HG03095 (cell line): ENCODE measurements at regions not wholly inside any gene's neighbourhood (a gene's known extent, or its start where the extent isn't known, plus 50 kb on each side); places are given as distances from the start of the nearest gene placed in this dataset.
"Not testable (repeated sequence)": the region's sequence is repeated elsewhere in the genome, so short reads cannot be mapped to it uniquely, and the experiment has no call there.

Experiments used
- ATAC-seq: cut with Tn5 transposase; IDR thresholded peaks from one replicate; pipeline ENCODE4 v1.9.1; 2021; ENCODE audit warnings: moderate library complexity; ENCODE audit not compliant: unreplicated experiment

DNA sequence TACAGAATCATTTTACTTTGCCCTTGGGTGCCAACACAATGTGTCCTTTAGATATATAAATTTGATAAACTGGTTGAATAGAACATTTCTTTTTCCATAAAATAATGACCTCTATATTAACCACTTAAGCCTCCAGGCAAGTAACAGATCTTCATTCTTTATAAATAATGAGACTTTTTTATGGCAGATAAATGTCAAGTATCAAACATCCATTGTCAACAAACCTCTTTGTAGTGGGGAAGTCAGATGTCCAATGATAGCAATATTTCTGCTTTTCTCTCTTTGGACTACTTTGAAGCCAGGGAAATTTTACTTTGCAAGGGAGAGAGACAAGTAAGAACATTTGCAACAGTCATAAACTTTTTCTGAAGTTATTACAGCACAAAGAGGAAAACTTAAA lies 841.2 kb downstream of the CDH8 start:
- no peak for ATAC-seq

- no peak for ATAC-seq
Observed at GRCh38 chr16:61194573-61194972, 841.7 kb downstream of the CDH8 start.

GRCh38 chr16:61182391-61182790 lies 853.8 kb downstream of the CDH8 start:
- no peak for ATAC-seq

- ATAC-seq = no peak
Observed at GRCh38 chr16:61181982-61182381, 854.3 kb downstream of the CDH8 start.

GRCh38 chr16:61179561-61179960 lies 856.7 kb downstream of the CDH8 start:
- ATAC-seq = no peak

- no peak for ATAC-seq
Observed at GRCh38 chr16:61165797-61166196, 870.4 kb downstream of the CDH8 start.

GRCh38 chr16:61150351-61150750 lies 885.9 kb downstream of the CDH8 start:
- no peak for ATAC-seq

DNA sequence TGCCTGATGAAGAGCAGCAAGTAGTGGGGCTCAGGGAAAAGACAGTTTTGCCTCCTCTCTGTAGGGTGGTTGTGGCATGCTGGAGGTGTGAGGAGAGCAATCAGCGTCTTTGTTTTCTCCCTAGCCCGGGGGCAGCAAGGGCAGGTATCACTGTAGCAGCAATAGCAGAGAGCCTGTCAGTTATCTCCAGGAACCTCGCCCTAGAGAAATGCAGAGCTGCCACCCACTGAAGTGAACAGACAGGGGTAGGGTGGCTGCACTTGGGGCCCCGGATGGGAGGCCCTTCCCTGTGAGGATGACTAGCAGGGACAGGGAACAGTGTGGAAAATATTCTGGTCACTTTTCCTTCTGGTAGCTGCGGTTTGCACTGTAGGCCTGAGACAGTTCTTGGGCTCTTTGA lies 886.5 kb downstream of the CDH8 start:
- ATAC-seq = no peak

GRCh38 chr16:61148930-61149329 lies 887.3 kb downstream of the CDH8 start:
- ATAC-seq = no peak

- no peak for ATAC-seq
Observed at GRCh38 chr16:61146429-61146828, 889.8 kb downstream of the CDH8 start.

- ATAC-seq = no peak
Observed at GRCh38 chr16:61131447-61131846, 904.8 kb downstream of the CDH8 start.

DNA sequence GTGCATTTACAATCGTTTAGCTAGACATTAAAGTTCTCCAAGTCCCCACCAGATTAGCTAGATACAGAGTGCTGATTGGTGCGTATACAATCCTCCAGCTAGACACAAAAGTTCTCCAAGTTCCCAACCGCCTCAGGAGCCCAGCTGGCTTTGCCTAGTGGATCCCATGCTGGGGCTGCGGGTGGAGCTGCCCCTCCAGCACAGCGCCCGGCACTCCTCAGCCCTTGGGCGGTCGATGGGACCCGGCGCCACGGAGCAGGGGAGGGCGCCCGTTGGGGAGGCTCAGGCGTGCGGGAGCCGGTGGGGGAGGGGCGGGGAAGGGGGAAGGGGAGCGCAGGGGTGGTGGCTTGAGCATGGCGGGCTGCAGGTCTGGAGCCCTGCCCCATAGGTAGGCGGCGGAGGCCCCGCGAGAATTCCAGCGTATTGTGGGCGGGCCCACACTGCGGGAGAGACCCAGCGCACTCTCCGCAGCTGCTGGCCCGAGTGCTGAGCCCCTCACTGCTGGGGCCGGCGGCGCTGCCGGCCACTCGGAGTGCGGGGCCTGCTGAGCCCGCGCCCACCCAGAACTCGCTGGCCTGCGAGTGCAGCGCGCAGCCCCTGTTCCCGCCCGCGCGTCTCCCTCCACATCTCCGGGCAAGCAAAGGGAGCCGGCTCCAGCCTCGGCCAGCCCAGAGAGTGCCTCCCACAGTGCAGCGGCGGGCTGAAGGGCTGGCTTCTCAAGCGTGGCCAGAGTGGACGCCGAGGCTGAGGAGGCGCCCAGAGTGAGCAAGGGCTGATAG lies 907.5 kb downstream of the CDH8 start:
- ATAC-seq = no peak

DNA sequence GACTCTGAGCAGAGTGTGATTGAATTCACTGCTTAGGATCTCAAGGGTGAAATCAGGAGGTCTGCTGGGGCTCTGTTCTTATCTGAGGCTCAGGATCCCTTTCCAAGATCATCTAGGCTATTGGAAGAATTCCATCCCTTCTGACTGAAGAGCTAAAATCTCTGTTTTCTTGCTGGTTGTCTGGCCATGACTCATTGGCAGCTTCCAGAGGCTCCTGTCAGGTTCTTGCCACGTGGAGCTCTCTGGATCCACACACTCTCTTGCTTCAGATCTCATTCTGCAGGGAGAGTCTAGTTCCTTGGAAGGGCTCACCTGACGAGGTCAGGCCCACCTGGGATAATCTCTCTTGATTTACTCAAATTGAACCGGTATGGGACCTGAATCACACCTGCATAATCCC lies 930.7 kb downstream of the CDH8 start:
- no peak for ATAC-seq

DNA sequence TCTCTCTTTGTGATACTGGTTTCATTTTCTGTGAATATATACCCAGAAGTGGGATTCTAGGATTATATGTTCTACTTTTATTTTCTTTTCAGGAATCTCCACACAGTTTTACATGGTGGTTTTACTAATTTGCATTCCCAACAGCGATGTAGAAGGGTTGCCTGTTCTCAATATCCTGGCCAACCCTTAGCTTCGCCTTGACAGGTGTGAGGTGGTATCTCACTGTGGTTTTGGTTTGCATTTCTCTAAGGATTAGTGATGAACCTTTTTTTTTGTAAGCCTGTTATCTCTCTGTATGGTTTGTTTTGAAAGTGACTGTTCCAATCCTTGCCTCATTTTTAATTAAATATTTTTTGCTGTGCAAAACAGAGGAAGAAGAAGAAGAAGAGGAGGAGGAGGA lies 937.7 kb downstream of the CDH8 start:
- no peak for ATAC-seq

DNA sequence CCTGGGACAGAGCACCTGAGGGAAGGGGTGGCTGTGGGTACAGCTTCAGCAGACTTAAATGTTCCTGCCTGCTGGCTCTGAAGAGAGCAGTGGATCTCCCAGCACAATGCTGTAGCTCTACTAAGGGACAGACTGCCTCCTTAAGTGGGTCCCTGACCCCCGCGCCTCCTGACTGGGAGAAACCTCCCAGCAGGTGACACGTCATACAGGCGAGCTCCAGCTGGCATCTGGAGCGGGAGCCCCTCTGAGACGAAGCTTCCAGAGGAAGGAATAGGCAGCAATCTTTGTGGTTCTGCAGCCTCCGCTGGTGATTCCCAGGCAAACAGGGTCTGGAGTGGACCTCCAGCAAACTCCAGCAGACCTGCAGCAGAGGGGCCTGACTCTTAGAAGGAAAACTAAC lies 944.9 kb downstream of the CDH8 start:
- not testable (repeated sequence) for ATAC-seq

GRCh38 chr16:61083711-61084110 lies 952.5 kb downstream of the CDH8 start:
- no peak for ATAC-seq

DNA sequence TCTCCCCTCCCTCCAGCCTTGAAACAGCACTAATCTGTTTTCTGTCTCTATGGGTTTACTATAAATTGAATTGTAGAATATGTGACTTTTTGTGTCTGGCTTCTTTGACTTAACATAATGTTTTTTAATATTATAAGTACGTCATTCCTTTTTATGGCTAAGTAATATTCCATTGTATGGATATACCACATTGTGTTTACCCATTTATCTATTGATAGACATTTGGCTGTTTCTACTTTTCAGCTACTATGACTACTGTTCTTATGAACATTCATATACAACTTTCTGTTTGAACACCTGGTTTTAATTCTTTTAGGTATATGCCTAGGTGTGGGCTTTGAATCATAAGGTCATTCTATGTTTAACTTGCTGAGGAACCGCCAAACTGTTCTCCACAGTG lies 961.9 kb downstream of the CDH8 start:
- no peak for ATAC-seq

DNA sequence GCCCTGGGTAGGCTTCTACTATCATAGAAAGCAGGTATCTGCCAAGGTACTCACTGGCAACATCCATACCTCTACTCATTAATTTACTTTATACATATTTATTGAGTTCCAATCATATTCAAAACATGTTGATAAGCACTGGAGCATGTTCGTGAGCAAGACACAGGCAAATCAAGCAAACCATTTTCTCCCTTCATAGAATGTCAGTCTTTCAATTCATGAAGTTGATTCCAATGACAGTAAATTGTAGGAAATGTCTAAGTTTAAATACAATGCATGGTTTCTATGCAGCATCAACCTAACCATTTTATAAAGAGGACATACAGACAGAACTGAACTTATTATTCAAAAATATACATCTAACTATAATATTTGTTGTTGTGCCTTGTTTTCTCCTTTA lies 978.6 kb downstream of the CDH8 start:
- ATAC-seq = no peak

GRCh38 chr16:61050547-61050946 lies 985.7 kb downstream of the CDH8 start:
- ATAC-seq = no peak

GRCh38 chr16:61045931-61046330 lies 990.3 kb downstream of the CDH8 start:
- no peak for ATAC-seq

- no peak for ATAC-seq
Observed at GRCh38 chr16:61042737-61043136, 993.5 kb downstream of the CDH8 start.

- no peak for ATAC-seq
Observed at GRCh38 chr16:61030616-61031015, 1005.6 kb downstream of the CDH8 start.
